Activated CD8-positive, alpha-beta T cell treated with anti-CD3 and anti-CD28 coated beads, Interleukin-2, amount 10 ng/mL, durations not matched to agents 7 days and 5 days (primary cell): ENCODE measurements at regions not wholly inside any gene's neighbourhood (a gene's known extent, or its start where the extent isn't known, plus 50 kb on each side); places are given as distances from the start of the nearest gene placed in this dataset.

Experiments
- ATAC-seq: fragments of 150-1000 bp; cut with Tn5 transposase; one replicate; pipeline ENCODE4 v1.10.0; 2021; ENCODE audit warnings: moderate library complexity
- CTCF ChIA-PET: fragments of 350-600 bp; sonication (Branson Sonifier 250); formaldehyde crosslinking; loops from one replicate; lab custom pipeline; 2021; ENCODE audit warnings: antibody characterized with exemption; lab: Charles Lee
- POLR2A ChIA-PET: fragments of 350-600 bp; sonication (Branson Sonifier 250); formaldehyde crosslinking; loops from one replicate; lab custom pipeline; 2021; ENCODE audit warnings: antibody characterized with exemption; lab: Charles Lee
- DNase-seq: peaks from one replicate; pipeline ENCODE4 v3.0.0-alpha.2; 2020
- H3K27ac Mint-ChIP-seq: one replicate; pipeline ENCODE4 v1.8.0; 2021; ENCODE audit warnings: mild to moderate bottlenecking, mixed read lengths
- H3K27me3 Mint-ChIP-seq: one replicate; pipeline ENCODE4 v1.8.0; 2021; ENCODE audit warnings: low read depth, mixed read lengths
- H3K36me3 Mint-ChIP-seq: one replicate; pipeline ENCODE4 v1.8.0; 2021; ENCODE audit warnings: low read depth, mixed read lengths
- H3K4me1 Mint-ChIP-seq: one replicate; pipeline ENCODE4 v1.8.0; 2021; ENCODE audit warnings: low read depth, mixed read lengths
- H3K4me3 Mint-ChIP-seq: one replicate; pipeline ENCODE4 v1.8.0; 2021; ENCODE audit warnings: mild to moderate bottlenecking, mixed read lengths
- H3K9me3 Mint-ChIP-seq: one replicate; pipeline ENCODE4 v1.8.0; 2022; ENCODE audit warnings: mixed read lengths; ENCODE audit not compliant: insufficient read depth

GRCh38 chr2:155687181-155687580 is 645.3 kb downstream of the NR4A2 start:
- ChIA-PET POLR2A (no interaction called here), CTCF (no interaction called here)
- no peaks in the 10 kb centered on the region for H3K9me3 Mint-ChIP-seq
- DNase-seq (no peak), ATAC-seq (no peak)
- H3K4me3 Mint-ChIP-seq = no peak overlapping the region
- H3K36me3 Mint-ChIP-seq = no peaks in the 10 kb centered on the region
- H3K27ac Mint-ChIP-seq = no peak overlapping the region
- H3K27me3 Mint-ChIP-seq = no peaks in the 10 kb centered on the region
- no peaks in the 10 kb centered on the region for H3K4me1 Mint-ChIP-seq

- no peak for ATAC-seq
- no peaks in the 10 kb centered on the region for H3K9me3 Mint-ChIP-seq
- H3K27me3 Mint-ChIP-seq = no peaks in the 10 kb centered on the region
- H3K36me3 Mint-ChIP-seq = no peaks in the 10 kb centered on the region
- CTCF ChIA-PET = no interaction called here
- H3K4me3 Mint-ChIP-seq = no peak overlapping the region
- POLR2A ChIA-PET = no interaction called here
- H3K4me1 Mint-ChIP-seq = no peaks in the 10 kb centered on the region
- no peak overlapping the region for H3K27ac Mint-ChIP-seq
- no peak for DNase-seq
Observed at GRCh38 chr2:155679647-155680046, 652.9 kb downstream of the NR4A2 start.

GRCh38 chr2:155675920-155676319 is 656.6 kb downstream of the NR4A2 start:
- peaks cover 6% of the 10 kb centered on the region for H3K9me3 Mint-ChIP-seq
- H3K27ac Mint-ChIP-seq = no peak overlapping the region
- no peak for ATAC-seq
- no peak overlapping the region for H3K4me3 Mint-ChIP-seq
- ChIA-PET POLR2A (no interaction called here), CTCF (no interaction called here)
- H3K36me3 Mint-ChIP-seq = no peaks in the 10 kb centered on the region
- DNase-seq = no peak
- no peaks in the 10 kb centered on the region for H3K27me3 Mint-ChIP-seq
- no peaks in the 10 kb centered on the region for H3K4me1 Mint-ChIP-seq

GRCh38 chr2:155665704-155666103 is 666.8 kb downstream of the NR4A2 start:
- Mint-ChIP-seq H3K27me3 (no peaks in the 10 kb centered on the region), H3K9me3 (no peaks in the 10 kb centered on the region), H3K27ac (no peak overlapping the region), H3K4me3 (no peak overlapping the region), H3K36me3 (no peaks in the 10 kb centered on the region), H3K4me1 (no peaks in the 10 kb centered on the region)
- ATAC-seq = no peak
- CTCF ChIA-PET = no interaction called here
- DNase-seq = no peak
- POLR2A ChIA-PET = no interaction called here

GRCh38 chr2:155663265-155663664 is 669.3 kb downstream of the NR4A2 start:
- no peaks in the 10 kb centered on the region for H3K4me1 Mint-ChIP-seq
- no peak overlapping the region for H3K4me3 Mint-ChIP-seq
- ChIA-PET POLR2A (no interaction called here), CTCF (no interaction called here)
- DNase-seq (no peak), ATAC-seq (no peak)
- no peaks in the 10 kb centered on the region for H3K36me3 Mint-ChIP-seq
- no peaks in the 10 kb centered on the region for H3K9me3 Mint-ChIP-seq
- H3K27ac Mint-ChIP-seq = no peak overlapping the region
- no peaks in the 10 kb centered on the region for H3K27me3 Mint-ChIP-seq

GRCh38 chr2:155662224-155662623 is 670.3 kb downstream of the NR4A2 start:
- Mint-ChIP-seq H3K27me3 (no peaks in the 10 kb centered on the region), H3K4me1 (no peaks in the 10 kb centered on the region), H3K36me3 (no peaks in the 10 kb centered on the region), H3K27ac (no peak overlapping the region), H3K9me3 (no peaks in the 10 kb centered on the region), H3K4me3 (no peak overlapping the region)
- ATAC-seq (no peak), DNase-seq (no peak)
- ChIA-PET POLR2A (no interaction called here), CTCF (no interaction called here)

GRCh38 chr2:155653176-155653575 is 679.3 kb downstream of the NR4A2 start:
- DNase-seq = no peak
- no peak overlapping the region for H3K4me3 Mint-ChIP-seq
- no peaks in the 10 kb centered on the region for H3K36me3 Mint-ChIP-seq
- H3K4me1 Mint-ChIP-seq = no peaks in the 10 kb centered on the region
- no peaks in the 10 kb centered on the region for H3K9me3 Mint-ChIP-seq
- ChIA-PET CTCF (no interaction called here), POLR2A (no interaction called here)
- H3K27ac Mint-ChIP-seq = no peak overlapping the region
- H3K27me3 Mint-ChIP-seq = no peaks in the 10 kb centered on the region
- ATAC-seq = no peak

- Mint-ChIP-seq H3K9me3 (no peaks in the 10 kb centered on the region), H3K4me1 (no peaks in the 10 kb centered on the region), H3K27me3 (no peaks in the 10 kb centered on the region), H3K36me3 (no peaks in the 10 kb centered on the region), H3K4me3 (no peak overlapping the region), H3K27ac (no peak overlapping the region)
- ChIA-PET POLR2A (no interaction called here), CTCF (no interaction called here)
- DNase-seq = no peak
- ATAC-seq = no peak
Observed at GRCh38 chr2:155651851-155652250, 680.7 kb downstream of the NR4A2 start.

GRCh38 chr2:155645791-155646190 is 686.7 kb downstream of the NR4A2 start:
- POLR2A ChIA-PET = no interaction called here
- H3K4me1 Mint-ChIP-seq = no peaks in the 10 kb centered on the region

GRCh38 chr2:155643056-155643775 is 689.3 kb downstream of the NR4A2 start:
- Mint-ChIP-seq H3K4me3 (no peak overlapping the region), H3K27ac (no peak overlapping the region), H3K36me3 (no peaks in the 10 kb centered on the region), H3K4me1 (no peaks in the 10 kb centered on the region), H3K27me3 (no peaks in the 10 kb centered on the region), H3K9me3 (no peaks in the 10 kb centered on the region)
- ATAC-seq (no peak), DNase-seq (no peak)
- POLR2A ChIA-PET = no interaction called here
- CTCF ChIA-PET = no interaction called here

More at GRCh38 chr2:155645791-155646190, 686.7 kb downstream of the NR4A2 start:
- Mint-ChIP-seq H3K27me3 (no peaks in the 10 kb centered on the region), H3K9me3 (no peaks in the 10 kb centered on the region), H3K27ac (no peak overlapping the region), H3K4me3 (no peak overlapping the region), H3K36me3 (no peaks in the 10 kb centered on the region)
- CTCF ChIA-PET = interaction anchor here (1.8 kb wide), 1 partner anchor 10 kb away, joined by 4 read pairs; no protein-coding TSS in a partner anchor
- DNase-seq (no peak), ATAC-seq (no peak)

GRCh38 chr2:155633887-155634570 is 698.5 kb downstream of the NR4A2 start:
- no peaks in the 10 kb centered on the region for H3K27me3 Mint-ChIP-seq
- ChIA-PET POLR2A (no interaction called here), CTCF (no interaction called here)
- no peak overlapping the region for H3K4me3 Mint-ChIP-seq
- no peaks in the 10 kb centered on the region for H3K9me3 Mint-ChIP-seq
- no peak for DNase-seq
- ATAC-seq = no peak
- H3K27ac Mint-ChIP-seq = no peak overlapping the region
- no peaks in the 10 kb centered on the region for H3K4me1 Mint-ChIP-seq
- H3K36me3 Mint-ChIP-seq = no peaks in the 10 kb centered on the region

GRCh38 chr2:155633060-155633839 is 699.3 kb downstream of the NR4A2 start:
- H3K27me3 Mint-ChIP-seq = no peaks in the 10 kb centered on the region
- no peaks in the 10 kb centered on the region for H3K36me3 Mint-ChIP-seq
- H3K4me1 Mint-ChIP-seq = no peaks in the 10 kb centered on the region
- DNase-seq = no peak
- H3K4me3 Mint-ChIP-seq = no peak overlapping the region
- ATAC-seq = no peak
- ChIA-PET CTCF (no interaction called here), POLR2A (no interaction called here)
- no peak overlapping the region for H3K27ac Mint-ChIP-seq
- H3K9me3 Mint-ChIP-seq = no peaks in the 10 kb centered on the region
